Thoracic aorta (tissue), 2 donors: ENCODE measurements at regions not wholly inside any gene's neighbourhood (a gene's known extent, or its start where the extent isn't known, plus 50 kb on each side); places are given as distances from the start of the nearest gene placed in this dataset.

Experiments used
- ATAC-seq: fragments of 150-250 bp; one replicate; pipeline ENCODE4 v1.8.0; 2017; ENCODE audit warnings: low read depth; ENCODE audit not compliant: insufficient number of reproducible peaks, low FRiP score
- DNase-seq: peaks from one replicate; pipeline ENCODE4 v3.0.0-alpha.2; 2020; ENCODE audit warnings: low spot score
- H3K27ac ChIP-seq, 2 donors: fragments of 200-600 bp; sonication (generic); 1 replicate in 1 of 2; 2 replicates in 1 of 2; pipeline ENCODE4 v1.5.1; 2016; ENCODE audit warnings: mild to moderate bottlenecking in 2 of 2, moderate library complexity in 2 of 2
- H3K27me3 ChIP-seq: fragments of 200-600 bp; sonication (generic); replicated peaks from 2 replicates; pipeline ENCODE4 v1.6.0; 2016; ENCODE audit warnings: mild to moderate bottlenecking; ENCODE audit not compliant: insufficient read depth
- H3K36me3 ChIP-seq: fragments of 200-600 bp; sonication (generic); one replicate; pipeline ENCODE4 v1.5.1; 2016
- H3K4me1 ChIP-seq, 2 donors: fragments of 200-600 bp; sonication (generic); 1 replicate in 1 of 2; 2 replicates in 1 of 2; pipeline versions ENCODE4 v1.5.1 to v1.6.0; 2016; ENCODE audit warnings: low read depth in 2 of 2, mild to moderate bottlenecking in 1 of 2; ENCODE audit not compliant: control insufficient read depth in 1 of 2
- H3K4me3 ChIP-seq: fragments of 200-600 bp; sonication (generic); 2 replicates; pipeline ENCODE4 v1.5.1; 2016; ENCODE audit warnings: mild to moderate bottlenecking
- H3K9me3 ChIP-seq: fragments of 200-600 bp; sonication (generic); 2 replicates; pipeline ENCODE4 v1.5.1; 2016
- TF ChIP-seq, protein P1 (sequence below): fragments of 200-600 bp; sonication (generic); IDR thresholded peaks from one replicate; pipeline ENCODE4 v1.5.1; 2019; ENCODE audit warnings: antibody characterized with exemption

DNA sequence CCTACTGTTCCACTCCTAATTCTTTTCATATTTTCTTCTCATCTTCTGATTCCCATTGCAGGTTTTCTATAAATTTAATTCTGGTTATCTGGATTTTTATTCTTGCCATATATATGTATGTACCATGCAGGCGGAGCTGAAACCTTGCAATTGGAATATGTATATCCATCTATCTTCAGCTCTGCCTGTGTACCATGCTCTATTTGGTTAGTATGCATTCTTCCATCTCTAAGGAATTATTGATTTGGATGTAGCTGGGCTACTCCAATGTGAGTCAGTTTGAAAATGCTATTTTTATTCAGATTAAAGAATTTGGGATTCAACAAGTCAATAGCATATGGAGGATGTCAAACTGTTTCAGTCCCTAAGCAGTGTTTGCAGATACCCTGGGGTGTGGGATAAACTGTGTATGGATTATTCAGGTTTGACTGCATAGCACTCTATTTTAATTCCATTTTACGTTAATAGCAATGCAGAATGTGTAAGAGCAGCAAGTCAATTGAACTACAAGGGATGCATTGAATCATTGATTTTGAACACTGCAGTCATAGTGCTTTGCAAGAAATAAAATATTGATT is 528.1 kb upstream of the FZD8 start:
- no peak overlapping the region for H3K27ac ChIP-seq
- H3K36me3 ChIP-seq = no peaks in the 10 kb centered on the region
- peaks cover 17 to 22% of the 10 kb centered on the region in 2 donors for H3K4me1 ChIP-seq
- TF ChIP-seq, protein P1, sequence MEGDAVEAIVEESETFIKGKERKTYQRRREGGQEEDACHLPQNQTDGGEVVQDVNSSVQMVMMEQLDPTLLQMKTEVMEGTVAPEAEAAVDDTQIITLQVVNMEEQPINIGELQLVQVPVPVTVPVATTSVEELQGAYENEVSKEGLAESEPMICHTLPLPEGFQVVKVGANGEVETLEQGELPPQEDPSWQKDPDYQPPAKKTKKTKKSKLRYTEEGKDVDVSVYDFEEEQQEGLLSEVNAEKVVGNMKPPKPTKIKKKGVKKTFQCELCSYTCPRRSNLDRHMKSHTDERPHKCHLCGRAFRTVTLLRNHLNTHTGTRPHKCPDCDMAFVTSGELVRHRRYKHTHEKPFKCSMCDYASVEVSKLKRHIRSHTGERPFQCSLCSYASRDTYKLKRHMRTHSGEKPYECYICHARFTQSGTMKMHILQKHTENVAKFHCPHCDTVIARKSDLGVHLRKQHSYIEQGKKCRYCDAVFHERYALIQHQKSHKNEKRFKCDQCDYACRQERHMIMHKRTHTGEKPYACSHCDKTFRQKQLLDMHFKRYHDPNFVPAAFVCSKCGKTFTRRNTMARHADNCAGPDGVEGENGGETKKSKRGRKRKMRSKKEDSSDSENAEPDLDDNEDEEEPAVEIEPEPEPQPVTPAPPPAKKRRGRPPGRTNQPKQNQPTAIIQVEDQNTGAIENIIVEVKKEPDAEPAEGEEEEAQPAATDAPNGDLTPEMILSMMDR = no peak
- no peak overlapping the region for H3K4me3 ChIP-seq
- H3K27me3 ChIP-seq = no peaks in the 10 kb centered on the region
- DNase-seq = no peak
- no peak for ATAC-seq
- H3K9me3 ChIP-seq = no peaks in the 10 kb centered on the region

DNA sequence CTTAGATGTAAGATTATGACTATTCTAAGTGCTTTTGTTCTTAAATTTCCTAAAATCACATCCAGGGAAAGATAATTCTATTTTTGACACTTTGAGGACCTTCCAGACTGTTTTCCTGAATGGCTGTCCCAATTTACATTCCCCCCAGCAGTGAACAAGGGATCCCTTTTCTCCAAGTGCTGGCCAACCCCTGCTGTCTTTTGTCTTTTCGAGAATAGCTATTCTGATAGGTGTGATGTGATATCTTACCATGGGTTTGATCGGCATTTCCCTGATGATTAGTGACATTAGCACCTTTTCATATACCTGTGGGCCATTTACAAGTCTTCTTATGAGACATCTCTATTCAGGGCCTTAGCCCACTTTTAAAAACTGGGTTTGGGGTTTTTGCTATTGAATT is 526.7 kb upstream of the FZD8 start:
- no peaks in the 10 kb centered on the region for H3K9me3 ChIP-seq
- no peak overlapping the region for H3K4me3 ChIP-seq
- no peaks in the 10 kb centered on the region for H3K27me3 ChIP-seq
- DNase-seq (no peak), ATAC-seq (no peak)
- TF ChIP-seq, protein P1 = no peak
- H3K4me1 ChIP-seq = peaks cover 17 to 22% of the 10 kb centered on the region in 2 donors
- H3K27ac ChIP-seq = no peak overlapping the region
- no peaks in the 10 kb centered on the region for H3K36me3 ChIP-seq

DNA sequence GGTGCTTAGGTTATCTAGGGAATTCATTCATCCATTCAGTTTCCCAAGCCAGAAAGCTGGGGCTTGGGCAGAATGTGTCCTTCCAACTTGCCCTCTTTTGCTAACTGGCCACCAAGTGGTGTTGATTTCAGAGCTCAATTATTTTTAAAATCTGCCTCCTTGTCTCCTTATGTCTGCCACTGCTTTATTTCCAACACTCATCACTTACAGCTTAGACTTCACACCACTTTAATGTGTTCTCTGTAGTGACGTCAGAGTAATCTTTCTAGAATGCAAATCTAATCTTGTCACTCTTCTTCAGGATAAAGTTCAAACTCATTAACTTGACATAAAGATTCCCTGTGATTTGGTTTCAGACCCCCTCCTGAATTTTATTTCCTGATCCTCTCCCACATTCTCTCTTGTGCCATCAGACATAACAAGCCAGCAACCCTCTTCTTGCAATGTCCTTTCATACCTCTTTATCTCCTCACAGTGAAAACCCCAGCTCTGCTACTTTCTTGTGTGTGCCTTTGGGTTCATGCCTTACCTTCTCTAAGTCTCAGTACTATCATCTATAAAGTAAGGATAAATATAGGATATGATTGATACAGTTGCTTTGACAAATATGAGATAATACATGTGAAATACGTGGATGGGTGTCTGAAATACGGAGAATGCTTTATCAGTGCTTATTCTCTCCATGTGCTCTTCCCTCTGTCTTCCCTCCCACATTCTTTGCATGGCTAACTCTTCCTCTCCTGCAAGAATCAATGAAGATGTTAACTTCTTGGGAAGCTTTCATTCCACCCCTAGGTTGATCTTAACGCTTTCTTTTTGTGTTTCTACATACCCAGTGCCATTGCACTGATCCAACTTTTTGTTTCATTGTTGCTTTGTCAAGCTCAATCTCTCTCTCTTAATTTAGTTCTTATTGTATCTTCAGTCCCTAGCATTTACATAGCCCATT is 522.7 kb upstream of the FZD8 start:
- H3K27ac ChIP-seq = no peak overlapping the region
- TF ChIP-seq, protein P1 = no peak
- H3K9me3 ChIP-seq = no peaks in the 10 kb centered on the region
- DNase-seq = no peak
- no peaks in the 10 kb centered on the region for H3K36me3 ChIP-seq
- no peak overlapping the region for H3K4me3 ChIP-seq
- H3K4me1 ChIP-seq = no peaks in the 10 kb centered on the region
- no peak for ATAC-seq
- no peaks in the 10 kb centered on the region for H3K27me3 ChIP-seq

DNA sequence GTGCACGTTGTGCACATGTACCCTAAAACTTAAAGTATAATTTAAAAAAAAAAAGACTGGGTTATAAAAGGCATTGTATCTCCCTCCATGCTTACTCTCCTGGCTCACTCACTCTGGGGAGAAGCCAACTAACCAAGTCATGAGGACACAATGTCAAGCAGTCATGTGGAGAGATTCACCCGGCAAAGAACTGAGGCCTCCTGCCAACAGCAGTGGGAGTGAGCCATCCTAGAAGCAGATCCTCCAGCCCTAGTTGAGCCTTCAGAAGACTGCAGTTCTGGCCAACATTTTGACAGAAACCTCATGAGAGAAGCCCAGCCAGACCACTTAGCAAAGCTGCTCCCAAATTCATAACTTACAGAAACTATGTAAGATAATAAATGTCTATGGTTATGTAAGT is 521.7 kb upstream of the FZD8 start:
- Histone ChIP-seq H3K27me3 (no peaks in the 10 kb centered on the region), H3K4me3 (no peak overlapping the region), H3K9me3 (no peaks in the 10 kb centered on the region), H3K36me3 (no peaks in the 10 kb centered on the region), H3K27ac (no peak overlapping the region), H3K4me1 (no peaks in the 10 kb centered on the region)
- ATAC-seq = no peak
- TF ChIP-seq, protein P1 = no peak
- DNase-seq = no peak

DNA sequence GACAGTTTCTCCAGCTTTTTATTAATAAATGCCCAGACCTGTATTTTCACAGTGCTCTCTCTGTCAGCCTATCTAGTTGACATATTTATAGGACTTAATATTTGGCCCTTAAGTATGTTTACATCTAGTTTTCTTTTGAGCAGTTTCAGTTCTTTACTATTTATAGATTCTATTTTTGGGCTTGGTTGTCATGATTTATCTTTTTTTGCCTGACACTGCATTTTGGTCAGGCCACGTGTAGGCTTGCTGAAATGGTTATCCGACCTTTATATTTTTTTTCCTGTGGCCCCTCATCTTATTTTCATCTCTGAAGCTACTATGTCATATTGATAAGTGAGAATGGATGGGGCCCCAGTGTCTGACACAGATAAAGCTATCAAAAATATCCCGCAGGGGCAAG is 515.4 kb upstream of the FZD8 start:
- ATAC-seq = no peak
- no peak overlapping the region for H3K27ac ChIP-seq
- H3K36me3 ChIP-seq = no peaks in the 10 kb centered on the region
- no peak for DNase-seq
- no peaks in the 10 kb centered on the region for H3K27me3 ChIP-seq
- TF ChIP-seq, protein P1 = no peak
- H3K9me3 ChIP-seq = no peaks in the 10 kb centered on the region
- no peak overlapping the region for H3K4me3 ChIP-seq
- no peaks in the 10 kb centered on the region for H3K4me1 ChIP-seq
